Stomach (tissue), 4 donors: ENCODE measurements at regions not wholly inside any gene's neighbourhood (a gene's known extent, or its start where the extent isn't known, plus 50 kb on each side); places are given as distances from the start of the nearest gene placed in this dataset.

Source experiments
- CTCF ChIP-seq, 7 experiments: fragments of 450-650 bp in 4 of 7; fragments of 200-600 bp in 3 of 7; sonication (generic) in 3 of 7; IDR thresholded peaks; one replicate each; pipeline ENCODE4 v1.5.1; 2016 to 2019; ENCODE audit warnings: antibody characterized with exemption in 7 of 7, control low read depth in 2 of 7, mild to moderate bottlenecking in 1 of 7
- EP300 ChIP-seq: sonication (generic); formaldehyde crosslinking; IDR thresholded peaks from one replicate; pipeline ENCODE4 v1.6.1; 2017; ENCODE audit warnings: antibody characterized with exemption
- POLR2A ChIP-seq, 4 donors: fragments of 450-650 bp; IDR thresholded peaks; one replicate each; pipeline ENCODE4 v1.6.1; 2016; ENCODE audit warnings: antibody characterized with exemption in 4 of 4, control low read depth in 2 of 4, mild to moderate bottlenecking in 1 of 4, moderate library complexity in 1 of 4
- POLR2AphosphoS5 ChIP-seq, 3 donors: sonication (generic); formaldehyde crosslinking; IDR thresholded peaks; one replicate each; pipeline ENCODE4 v1.6.1; 2016; ENCODE audit warnings: antibody characterized with exemption in 3 of 3

GRCh38 chr1:114035304-114035700, 56.0 kb downstream of the OLFML3 start:
- TF ChIP-seq CTCF (IDR thresholded peaks at IDR 0.05) (no peak), POLR2AphosphoS5 (IDR thresholded peaks at IDR 0.05) (no peak), EP300 (no peak), POLR2A (IDR thresholded peaks at IDR 0.05) (no peak)
